ENCODE measurements at regions not wholly inside any gene's neighbourhood (a gene's known extent, or its start where the extent isn't known, plus 50 kb on each side); places are given as distances from the start of the nearest gene placed in this dataset.
"Not testable (repeated sequence)": the region's sequence is repeated elsewhere in the genome, so short reads cannot be mapped to it uniquely, and the experiment has no call there.

GRCh38 chr14:40216408-40216807 lies 784.2 kb upstream of the FBXO33 start:
- not testable (repeated sequence) for TF ChIP-seq POLR2A, CTCF (IDR thresholded peaks at IDR 0.05)
